B cell (primary cell): ENCODE measurements at regions not wholly inside any gene's neighbourhood (a gene's known extent, or its start where the extent isn't known, plus 50 kb on each side); places are given as distances from the start of the nearest gene placed in this dataset.

Source experiments
- EZH2 ChIP-seq: IDR thresholded peaks from 2 replicates; pipeline ENCODE4 v1.6.1; 2012; ENCODE audit warnings: borderline replicate concordance, low read depth, mild to moderate bottlenecking, moderate library complexity, low read length; ENCODE audit not compliant: insufficient read depth, poor library complexity, severe bottlenecking
- TF ChIP-seq, protein P1 (sequence below): fragments of 200-600 bp; IDR thresholded peaks from one replicate; pipeline ENCODE4 v1.8.0; 2022; ENCODE audit warnings: antibody characterized with exemption, mild to moderate bottlenecking

DNA sequence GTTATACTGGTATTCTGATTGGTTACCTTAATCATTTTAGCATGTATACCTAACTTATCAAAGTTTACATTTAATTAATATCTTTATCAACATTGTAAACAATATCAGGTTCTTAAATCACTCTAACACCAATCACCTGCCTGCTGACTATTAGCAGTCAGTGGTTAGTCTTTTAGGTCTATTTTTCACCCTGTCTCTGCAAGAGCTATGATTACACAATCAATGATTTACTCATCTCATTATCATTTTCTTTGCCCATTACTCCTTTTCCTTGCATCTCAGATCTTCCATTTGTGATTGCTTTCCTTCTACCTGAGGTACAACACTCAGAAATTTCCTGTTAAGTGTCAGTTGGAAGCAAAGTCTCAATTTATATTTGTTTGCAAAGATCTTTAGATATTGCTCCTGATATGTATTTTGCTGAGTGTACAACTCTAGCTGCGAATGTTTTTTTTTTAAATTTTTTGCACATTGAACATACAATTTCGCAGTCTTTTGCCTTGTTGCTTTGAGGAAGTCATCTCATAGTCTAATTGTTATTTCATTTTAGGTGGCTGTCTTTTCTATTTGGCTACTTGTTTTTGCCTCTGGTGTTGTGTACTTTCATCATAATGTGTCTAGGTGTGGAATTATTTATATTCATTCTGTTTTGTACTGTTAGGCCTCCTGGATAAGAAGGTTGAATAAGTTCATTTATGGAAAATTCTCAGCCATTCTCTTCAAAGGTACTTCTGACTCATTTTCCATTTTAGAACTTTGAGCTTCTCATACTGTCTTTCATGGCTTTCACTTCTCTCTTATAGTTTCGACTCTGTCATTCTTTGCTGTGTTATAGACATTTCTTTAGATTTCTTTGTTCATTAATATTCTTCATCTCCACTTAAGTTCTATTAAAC lies 104.9 kb upstream of the CEP162 start:
- TF ChIP-seq, protein P1, sequence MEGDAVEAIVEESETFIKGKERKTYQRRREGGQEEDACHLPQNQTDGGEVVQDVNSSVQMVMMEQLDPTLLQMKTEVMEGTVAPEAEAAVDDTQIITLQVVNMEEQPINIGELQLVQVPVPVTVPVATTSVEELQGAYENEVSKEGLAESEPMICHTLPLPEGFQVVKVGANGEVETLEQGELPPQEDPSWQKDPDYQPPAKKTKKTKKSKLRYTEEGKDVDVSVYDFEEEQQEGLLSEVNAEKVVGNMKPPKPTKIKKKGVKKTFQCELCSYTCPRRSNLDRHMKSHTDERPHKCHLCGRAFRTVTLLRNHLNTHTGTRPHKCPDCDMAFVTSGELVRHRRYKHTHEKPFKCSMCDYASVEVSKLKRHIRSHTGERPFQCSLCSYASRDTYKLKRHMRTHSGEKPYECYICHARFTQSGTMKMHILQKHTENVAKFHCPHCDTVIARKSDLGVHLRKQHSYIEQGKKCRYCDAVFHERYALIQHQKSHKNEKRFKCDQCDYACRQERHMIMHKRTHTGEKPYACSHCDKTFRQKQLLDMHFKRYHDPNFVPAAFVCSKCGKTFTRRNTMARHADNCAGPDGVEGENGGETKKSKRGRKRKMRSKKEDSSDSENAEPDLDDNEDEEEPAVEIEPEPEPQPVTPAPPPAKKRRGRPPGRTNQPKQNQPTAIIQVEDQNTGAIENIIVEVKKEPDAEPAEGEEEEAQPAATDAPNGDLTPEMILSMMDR, result no peak
- TF ChIP-seq EZH2, result no peak
